ENCODE measurements at regions not wholly inside any gene's neighbourhood (a gene's known extent, or its start where the extent isn't known, plus 50 kb on each side); places are given as distances from the start of the nearest gene placed in this dataset.
"Not testable (repeated sequence)": the region's sequence is repeated elsewhere in the genome, so short reads cannot be mapped to it uniquely, and the experiment has no call there.

DNA sequence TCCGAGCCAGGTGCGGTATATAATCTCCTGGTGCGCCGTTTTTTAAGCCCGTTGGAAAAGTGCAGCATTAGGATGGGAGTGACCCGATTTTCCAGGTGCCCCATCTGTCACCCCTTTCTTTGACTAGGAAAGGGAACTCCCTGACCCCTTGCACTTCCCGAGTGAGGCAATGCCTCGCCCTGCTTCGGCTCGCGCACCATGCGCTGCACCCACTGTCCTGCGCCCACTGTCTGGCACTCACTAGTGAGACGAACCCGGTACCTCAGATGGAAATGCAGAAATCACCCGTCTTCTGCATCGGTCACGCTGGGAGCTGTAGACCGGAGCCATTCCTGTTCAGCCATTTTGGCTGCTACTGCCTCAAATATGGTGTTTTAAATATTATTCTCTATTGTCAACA is 198.0 kb downstream of the MEIS1 start:
- not testable (repeated sequence) for DNase-seq (ENCODE audit: low read depth in 4 of 4, low spot score in 2 of 4)

- DNase-seq (ENCODE audit: low read depth in 4 of 4, low spot score in 2 of 4) = no peak
Measured at GRCh38 chr2:66633631-66634030, 198.7 kb downstream of the MEIS1 start.

DNA sequence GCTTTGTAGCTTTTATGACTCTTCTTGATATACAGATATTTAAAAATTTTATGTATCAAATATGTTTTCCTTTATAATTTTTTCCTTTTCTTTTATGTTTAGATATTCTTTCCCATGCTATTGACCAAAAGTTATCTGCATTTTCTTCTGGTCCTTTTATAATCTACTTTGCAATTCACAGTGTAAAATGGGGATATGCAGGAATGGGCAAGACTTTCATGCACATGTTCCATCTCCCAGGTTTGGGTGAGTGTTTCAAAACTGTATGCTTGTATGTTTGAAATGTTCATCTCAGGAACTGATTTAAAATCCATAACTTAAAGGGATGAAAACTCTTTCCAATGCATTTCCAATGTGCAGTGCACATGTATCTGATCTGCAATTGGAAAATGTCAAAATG is 199.9 kb downstream of the MEIS1 start:
- no peak for DNase-seq (ENCODE audit: low read depth in 4 of 4, low spot score in 2 of 4)

GRCh38 chr2:66641685-66642084 is 206.8 kb downstream of the MEIS1 start:
- DNase-seq (ENCODE audit: low read depth in 4 of 4, low spot score in 2 of 4) = no peak

DNA sequence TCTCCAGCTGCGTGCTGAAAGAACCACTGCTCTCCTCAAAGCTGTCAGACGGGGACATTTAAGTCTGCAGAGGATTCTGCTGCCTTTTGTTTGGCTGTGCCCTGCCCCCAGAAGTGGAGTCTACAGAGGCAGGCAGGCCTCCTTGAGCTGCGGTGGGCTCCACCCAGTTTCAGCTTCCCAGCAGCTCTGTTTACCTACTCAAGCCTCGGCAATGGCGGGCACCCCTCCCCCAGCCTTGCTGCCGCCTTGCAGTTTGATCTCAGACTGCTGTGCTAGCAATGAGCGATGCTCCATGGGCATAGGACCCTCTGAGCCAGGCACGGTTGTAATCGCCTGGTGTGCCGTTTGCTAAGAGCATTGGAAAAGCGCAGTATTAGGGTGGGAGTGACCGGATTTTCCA is 213.2 kb downstream of the MEIS1 start:
- not testable (repeated sequence) for DNase-seq (ENCODE audit: low read depth in 4 of 4, low spot score in 2 of 4)

DNA sequence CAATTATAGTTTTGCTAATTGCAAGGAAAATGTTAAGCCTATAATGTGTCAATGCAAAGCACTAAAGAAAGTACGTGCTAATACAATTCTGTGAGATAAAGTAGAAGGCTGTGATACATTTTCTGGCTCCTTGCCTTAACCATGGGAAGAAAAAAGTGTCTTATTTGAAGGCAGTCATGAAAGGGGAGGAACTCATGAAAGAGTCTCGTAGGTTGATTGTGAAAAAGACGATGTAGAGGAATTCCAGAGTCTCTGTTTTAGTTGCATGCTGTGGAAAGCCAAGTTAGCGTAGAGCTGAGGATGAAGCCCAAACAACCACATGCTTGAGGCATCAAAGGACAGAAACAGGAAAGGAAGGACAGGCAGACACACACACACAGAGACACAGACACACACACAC is 214.1 kb downstream of the MEIS1 start:
- no peak for DNase-seq (ENCODE audit: low read depth in 4 of 4, low spot score in 2 of 4)

DNA sequence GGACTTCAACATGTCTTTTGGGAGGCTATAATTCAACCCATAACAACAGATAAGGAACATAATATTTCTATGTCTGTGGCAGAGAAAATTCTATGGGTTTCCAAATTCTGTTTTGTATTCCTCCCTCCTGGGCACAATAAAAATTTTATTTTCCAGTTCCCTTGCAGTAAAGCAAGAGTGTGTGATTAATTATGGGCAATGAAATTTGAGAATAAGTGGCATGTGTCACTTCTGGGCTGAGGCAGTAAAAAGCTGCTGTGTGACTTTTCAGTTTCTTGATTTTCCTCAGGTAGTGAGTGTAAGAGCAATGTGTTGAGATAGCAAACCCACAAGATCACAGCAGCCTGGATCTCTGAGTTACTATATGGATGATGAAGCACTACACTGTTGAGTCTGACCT is 216.4 kb downstream of the MEIS1 start:
- DNase-seq (ENCODE audit: low read depth in 4 of 4, low spot score in 2 of 4) = no peak

DNA sequence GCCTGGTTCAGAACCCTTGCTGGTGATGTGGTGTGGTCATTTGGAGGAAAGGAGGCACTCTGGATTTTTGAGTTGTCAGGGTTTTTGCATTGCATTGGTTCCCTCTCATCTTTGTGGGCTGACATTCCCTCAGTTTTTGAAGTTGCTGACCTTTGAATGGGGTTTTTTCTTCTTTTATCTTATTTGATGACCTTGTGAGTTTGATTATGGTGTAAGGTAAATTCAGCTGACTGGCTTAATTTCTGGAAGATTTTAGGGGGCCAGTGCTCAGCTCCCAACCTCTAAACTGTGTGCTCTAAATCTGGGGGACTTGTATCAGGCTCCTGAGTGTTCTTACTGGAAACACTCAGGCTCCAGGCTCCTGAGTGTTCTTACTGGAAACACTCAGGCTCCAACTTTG is 225.9 kb downstream of the MEIS1 start:
- DNase-seq (ENCODE audit: low read depth in 4 of 4, low spot score in 2 of 4) = no peak

DNA sequence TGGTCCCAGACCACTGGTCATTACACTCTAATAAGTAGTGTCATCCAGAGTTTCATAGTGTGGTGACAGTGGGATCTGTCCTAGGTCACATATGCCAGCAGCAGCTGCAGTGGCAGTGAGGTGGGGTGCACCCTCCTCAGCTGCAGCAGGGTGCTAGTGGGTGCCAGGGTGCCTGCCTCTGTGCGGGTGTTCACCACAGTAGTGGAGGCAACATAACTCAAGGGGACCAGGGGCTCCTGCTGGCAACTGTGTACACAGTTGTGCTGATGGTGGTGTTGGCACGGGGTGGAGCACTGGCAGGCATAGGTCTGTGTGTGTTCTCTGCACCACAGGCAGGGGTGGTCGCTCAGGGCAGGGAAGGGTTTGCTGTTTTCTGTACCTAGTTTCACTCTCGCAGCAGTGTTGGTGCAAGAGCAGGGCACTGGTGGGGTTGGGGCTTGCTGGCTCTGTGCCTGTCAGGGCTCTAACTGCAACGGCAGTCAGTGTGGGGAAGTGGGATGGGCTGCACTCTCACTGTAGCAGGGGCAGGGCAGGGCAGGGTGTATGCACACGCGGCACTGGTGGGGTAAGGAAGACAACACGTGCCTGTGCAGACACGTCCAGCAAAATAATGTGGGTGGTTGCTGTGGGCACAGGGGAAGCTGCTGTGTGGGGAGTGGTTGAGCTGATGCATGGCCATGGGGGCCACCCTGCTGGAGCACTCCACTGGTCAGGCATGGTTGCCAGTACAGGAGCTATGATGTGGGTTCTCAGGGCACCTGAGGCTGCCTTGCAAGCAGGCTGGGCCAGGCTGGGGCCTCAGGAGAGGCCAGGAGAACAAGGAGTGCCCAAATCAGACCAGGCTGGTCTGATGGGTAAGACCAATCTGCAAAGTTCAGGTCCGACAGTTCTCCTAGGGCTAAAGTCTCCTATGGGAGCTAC is 226.6 kb downstream of the MEIS1 start:
- no peak for DNase-seq (ENCODE audit: low read depth in 4 of 4, low spot score in 2 of 4)

DNA sequence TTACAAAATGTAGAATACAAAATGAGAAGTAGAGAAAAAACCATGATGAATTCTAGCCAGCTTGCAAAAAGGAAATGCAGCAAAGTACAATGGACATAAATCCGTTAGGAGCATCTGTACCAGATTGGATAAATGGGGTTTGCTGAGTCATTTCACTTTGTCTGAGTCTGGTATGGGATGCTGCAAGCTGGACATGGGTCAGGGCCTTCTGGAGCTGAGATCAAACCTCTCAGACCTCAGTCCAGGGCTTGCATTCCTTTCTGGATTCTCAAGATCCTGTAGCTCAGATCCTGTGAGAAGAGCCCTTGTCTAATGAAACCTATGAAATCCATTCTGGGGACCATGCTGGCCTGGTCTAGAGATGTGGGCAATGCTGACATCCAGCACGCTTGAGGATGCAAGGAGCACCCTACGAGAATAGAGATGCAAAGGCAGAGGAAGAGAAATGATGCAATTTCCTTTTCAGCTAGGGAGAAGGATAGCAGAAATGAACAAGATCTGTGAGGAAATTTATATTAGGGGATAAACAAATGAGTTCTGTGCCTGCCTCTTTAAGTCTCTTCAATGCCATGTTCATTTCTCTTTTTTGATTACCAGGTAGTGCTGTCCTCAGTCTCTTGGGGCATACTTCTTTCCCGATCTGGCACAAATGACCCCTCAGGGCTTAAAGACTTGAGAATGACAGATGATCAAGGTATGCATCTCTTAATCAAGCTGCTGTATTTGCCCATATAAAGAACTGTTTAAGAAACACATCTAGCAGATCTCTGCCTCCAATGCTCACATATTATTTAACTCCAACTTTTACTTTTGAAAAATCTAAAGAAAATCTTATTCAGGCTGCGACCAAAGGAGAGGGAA is 230.4 kb downstream of the MEIS1 start:
- DNase-seq (ENCODE audit: low read depth in 4 of 4, low spot score in 2 of 4) = no peak

DNA sequence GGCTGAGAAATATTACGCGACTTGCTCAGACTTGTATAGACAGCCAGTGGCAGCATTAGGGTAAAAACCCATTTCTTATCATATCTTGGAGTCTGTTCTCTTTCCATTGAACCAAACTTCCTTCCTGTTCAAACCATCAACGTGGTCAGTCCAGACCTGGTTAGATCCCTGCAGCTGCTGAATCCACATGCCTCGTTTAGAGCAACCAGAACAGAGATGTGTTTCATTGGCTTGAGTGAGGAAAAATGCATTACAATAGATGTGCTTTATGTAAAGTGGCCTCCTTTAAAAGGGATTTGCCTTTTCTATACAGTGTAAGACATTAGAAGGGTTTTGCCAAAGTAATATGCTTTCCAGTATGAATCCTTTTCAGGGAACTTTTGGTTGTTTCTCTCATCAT is 232.4 kb downstream of the MEIS1 start:
- no peak for DNase-seq (ENCODE audit: low read depth in 4 of 4, low spot score in 2 of 4)

- no peak for DNase-seq (ENCODE audit: low read depth in 4 of 4, low spot score in 2 of 4)
Measured at GRCh38 chr2:66673286-66673685, 238.4 kb downstream of the MEIS1 start.

DNA sequence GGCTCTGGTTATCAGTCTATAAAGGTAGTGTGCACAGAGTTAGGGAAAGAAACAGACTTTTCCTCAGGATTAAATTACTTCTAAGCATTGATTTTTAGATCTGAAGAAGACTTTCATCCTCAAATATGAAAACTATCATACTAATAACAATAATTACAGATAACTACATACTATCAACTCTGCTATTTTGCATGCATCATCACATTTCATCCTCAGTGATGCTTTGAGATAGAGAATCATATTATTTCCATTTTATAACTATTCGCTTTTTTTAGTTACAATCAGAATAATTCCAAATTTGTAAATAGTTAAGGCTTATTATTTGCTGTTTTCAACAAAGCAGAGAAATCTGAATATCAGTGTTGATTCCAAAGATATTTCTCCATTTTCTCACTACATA is 239.2 kb downstream of the MEIS1 start:
- no peak for DNase-seq (ENCODE audit: low read depth in 4 of 4, low spot score in 2 of 4)

- no peak for DNase-seq (ENCODE audit: low read depth in 4 of 4, low spot score in 2 of 4)
Measured at GRCh38 chr2:66675591-66675990, 240.7 kb downstream of the MEIS1 start.

GRCh38 chr2:66679442-66679841 is 244.5 kb downstream of the MEIS1 start:
- DNase-seq (ENCODE audit: low read depth in 4 of 4, low spot score in 2 of 4) = no peak

DNA sequence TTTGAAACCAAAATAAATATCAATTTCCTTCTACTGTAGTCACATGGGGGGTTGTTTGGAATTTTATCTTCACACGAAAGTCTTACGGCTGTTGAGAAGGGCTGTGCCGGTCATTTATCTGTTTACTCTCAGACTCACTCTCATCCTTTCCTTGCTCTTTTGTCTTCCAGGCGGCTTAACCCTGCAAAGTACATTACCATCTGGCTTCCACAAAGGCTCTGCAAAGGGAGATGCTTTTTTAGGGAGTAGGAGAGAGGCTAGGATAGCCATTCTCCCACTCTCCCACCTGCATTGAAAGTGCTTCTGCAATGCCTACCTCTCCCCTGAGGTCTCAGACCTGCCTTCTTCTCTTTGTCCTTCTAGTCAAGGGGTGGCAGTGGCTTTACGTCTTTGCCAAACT is 247.6 kb downstream of the MEIS1 start:
- DNase-seq (ENCODE audit: low read depth in 4 of 4, low spot score in 2 of 4) = no peak

- no peak for DNase-seq (ENCODE audit: low read depth in 4 of 4, low spot score in 2 of 4)
Measured at GRCh38 chr2:66683064-66683463, 248.1 kb downstream of the MEIS1 start.

- no peak for DNase-seq (ENCODE audit: low read depth in 4 of 4, low spot score in 2 of 4)
Measured at GRCh38 chr2:66683599-66683998, 248.7 kb downstream of the MEIS1 start.

DNA sequence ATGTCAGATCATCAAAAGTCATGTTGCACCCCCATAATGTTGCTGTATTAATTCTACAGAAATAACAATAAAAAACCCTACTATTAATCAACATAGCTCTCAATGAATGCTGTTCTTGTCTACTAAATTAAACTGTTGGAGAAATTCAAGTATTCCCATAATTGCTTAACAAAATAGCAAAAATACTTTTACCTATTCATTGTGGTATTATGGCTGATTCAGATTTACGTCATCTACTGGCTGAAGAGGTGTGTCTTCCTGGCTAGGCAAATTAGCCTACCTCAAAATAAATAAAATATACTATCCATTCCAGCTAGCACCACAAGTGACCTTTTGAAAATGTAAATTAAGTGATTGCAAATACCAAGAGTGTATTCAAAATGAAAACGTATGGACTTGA is 249.4 kb downstream of the MEIS1 start:
- no peak for DNase-seq (ENCODE audit: low read depth in 4 of 4, low spot score in 2 of 4)

GRCh38 chr2:66686755-66687154 is 251.8 kb downstream of the MEIS1 start:
- no peak for DNase-seq (ENCODE audit: low read depth in 4 of 4, low spot score in 2 of 4)

DNA sequence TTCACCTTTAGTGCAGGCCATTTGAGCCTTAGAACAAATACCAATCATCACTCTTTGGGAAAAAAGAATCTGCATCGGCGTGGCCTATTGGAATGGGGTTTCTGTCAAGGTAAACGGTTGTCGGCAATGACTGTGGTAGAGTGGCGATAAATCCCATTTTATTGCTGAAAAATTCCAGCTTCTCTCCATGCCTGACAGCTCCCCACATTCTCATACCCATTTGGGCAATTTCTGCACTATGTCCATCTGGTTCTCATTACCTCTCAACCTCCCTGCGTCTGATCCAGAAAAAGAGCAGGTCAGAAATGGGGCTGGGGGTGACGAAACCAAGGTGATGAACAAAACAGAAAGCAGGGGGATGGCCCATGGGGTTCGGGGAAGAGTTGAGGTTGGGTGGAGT is 254.0 kb downstream of the MEIS1 start:
- no peak for DNase-seq (ENCODE audit: low read depth in 4 of 4, low spot score in 2 of 4)

Data from left renal cortex interstitium (tissue), 4 donors.